Chondrocyte (in vitro differentiated cells): ENCODE measurements at regions not wholly inside any gene's neighbourhood (a gene's known extent, or its start where the extent isn't known, plus 50 kb on each side); places are given as distances from the start of the nearest gene placed in this dataset.

ENCODE experiments used
- DNase-seq: peaks from one replicate; pipeline ENCODE4 v3.0.0; 2021; ENCODE audit warnings: mixed read lengths, low spot score
- H3K27ac Mint-ChIP-seq: one replicate; pipeline ENCODE4 v1.8.0; 2021; ENCODE audit warnings: mild to moderate bottlenecking, moderate library complexity, mixed read lengths; ENCODE audit not compliant: unreplicated experiment
- H3K27me3 Mint-ChIP-seq: 2 replicates; pipeline ENCODE4 v1.8.0; 2021; ENCODE audit warnings: low read depth, mixed read lengths
- H3K36me3 Mint-ChIP-seq: 2 replicates; pipeline ENCODE4 v1.8.0; 2021; ENCODE audit warnings: low read depth, mixed read lengths
- H3K4me1 Mint-ChIP-seq: 2 replicates; pipeline ENCODE4 v1.8.0; 2021; ENCODE audit warnings: low read depth, mild to moderate bottlenecking, mixed read lengths
- H3K4me3 Mint-ChIP-seq: one replicate; pipeline ENCODE4 v1.8.0; 2021; ENCODE audit warnings: mild to moderate bottlenecking, moderate library complexity, mixed read lengths; ENCODE audit not compliant: unreplicated experiment
- H3K9me3 Mint-ChIP-seq: 2 replicates; pipeline ENCODE4 v1.8.0; 2021; ENCODE audit warnings: low read depth, mixed read lengths
- CTCF ChIP-seq: fragments of 200-600 bp; sonication (generic); IDR thresholded peaks from 2 replicates; pipeline ENCODE4 v1.5.0; 2021; ENCODE audit warnings: antibody characterized with exemption, mild to moderate bottlenecking, moderate library complexity

GRCh38 chr2:195407783-195408182, 249.2 kb upstream of the SLC39A10 start:
- Mint-ChIP-seq H3K36me3 (no peaks in the 10 kb centered on the region), H3K4me1 (peaks cover 15% of the 10 kb centered on the region), H3K27me3 (no peaks in the 10 kb centered on the region), H3K27ac (no peak overlapping the region), H3K4me3 (no peak overlapping the region), H3K9me3 (no peaks in the 10 kb centered on the region)
- no peak for DNase-seq
- no peak for TF ChIP-seq CTCF

GRCh38 chr2:195406886-195407603, 250.0 kb upstream of the SLC39A10 start:
- DNase-seq = no peak
- peaks cover 3% of the 10 kb centered on the region for H3K27me3 Mint-ChIP-seq
- no peaks in the 10 kb centered on the region for H3K36me3 Mint-ChIP-seq
- TF ChIP-seq CTCF = no peak
- H3K4me3 Mint-ChIP-seq = no peak overlapping the region
- H3K27ac Mint-ChIP-seq = no peak overlapping the region
- H3K4me1 Mint-ChIP-seq = peaks cover 15% of the 10 kb centered on the region
- H3K9me3 Mint-ChIP-seq = no peaks in the 10 kb centered on the region

- H3K4me1 Mint-ChIP-seq = peaks cover 12% of the 10 kb centered on the region
- H3K4me3 Mint-ChIP-seq = no peak overlapping the region
- H3K27me3 Mint-ChIP-seq = peaks cover 8% of the 10 kb centered on the region
- peak; percentile 61 for TF ChIP-seq CTCF
- DNase-seq = no peak
- H3K9me3 Mint-ChIP-seq = no peaks in the 10 kb centered on the region
- H3K36me3 Mint-ChIP-seq = no peaks in the 10 kb centered on the region
- no peak overlapping the region for H3K27ac Mint-ChIP-seq
These were observed 252.4 kb upstream of the SLC39A10 start for GRCh38 chr2:195404651-195405050.

- Mint-ChIP-seq H3K36me3 (no peaks in the 10 kb centered on the region), H3K9me3 (no peaks in the 10 kb centered on the region), H3K27me3 (peaks cover 19% of the 10 kb centered on the region), H3K4me3 (no peak overlapping the region), H3K4me1 (no peaks in the 10 kb centered on the region), H3K27ac (no peak overlapping the region)
- no peak for DNase-seq
- TF ChIP-seq CTCF = no peak
These were observed 260.5 kb upstream of the SLC39A10 start for GRCh38 chr2:195396479-195396878.

GRCh38 chr2:195395362-195395761, 261.7 kb upstream of the SLC39A10 start:
- DNase-seq = no peak
- Mint-ChIP-seq H3K4me1 (no peaks in the 10 kb centered on the region), H3K9me3 (no peaks in the 10 kb centered on the region), H3K27ac (no peak overlapping the region), H3K27me3 (peaks cover 19% of the 10 kb centered on the region), H3K4me3 (no peak overlapping the region), H3K36me3 (no peaks in the 10 kb centered on the region)
- TF ChIP-seq CTCF = no peak
